ENCODE measurements at regions not wholly inside any gene's neighbourhood (a gene's known extent, or its start where the extent isn't known, plus 50 kb on each side); places are given as distances from the start of the nearest gene placed in this dataset.
"Not testable (repeated sequence)": the region's sequence is repeated elsewhere in the genome, so short reads cannot be mapped to it uniquely, and the experiment has no call there.

DNA sequence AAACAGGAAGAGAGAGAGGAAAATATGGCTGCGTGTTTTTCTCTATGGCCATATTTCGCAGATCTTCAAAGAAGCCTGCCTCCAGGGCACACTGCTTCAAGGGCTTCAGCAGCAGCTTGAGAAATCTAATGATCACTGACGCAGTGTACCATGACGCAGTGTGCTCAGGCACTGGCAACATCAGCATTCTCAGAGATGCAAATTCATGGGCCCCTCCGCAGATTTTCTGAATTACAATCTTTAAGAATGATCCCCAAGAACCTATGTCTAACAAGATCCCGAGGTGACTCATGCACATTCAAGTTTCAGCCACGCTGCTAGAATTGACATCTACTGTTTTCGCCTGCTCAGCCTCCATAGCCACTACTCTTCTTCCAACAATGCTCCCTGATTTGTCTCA is 143.9 kb upstream of the ZNF366 start:
- WGBS = 95% methylated on average over 8 of the region's 8 CpGs
- H3K4me1 ChIP-seq (ENCODE audit: insufficient read depth, low read length) = peaks cover 4% of the 10 kb centered on the region; the same call in 1 of the 2 replicates

DNA sequence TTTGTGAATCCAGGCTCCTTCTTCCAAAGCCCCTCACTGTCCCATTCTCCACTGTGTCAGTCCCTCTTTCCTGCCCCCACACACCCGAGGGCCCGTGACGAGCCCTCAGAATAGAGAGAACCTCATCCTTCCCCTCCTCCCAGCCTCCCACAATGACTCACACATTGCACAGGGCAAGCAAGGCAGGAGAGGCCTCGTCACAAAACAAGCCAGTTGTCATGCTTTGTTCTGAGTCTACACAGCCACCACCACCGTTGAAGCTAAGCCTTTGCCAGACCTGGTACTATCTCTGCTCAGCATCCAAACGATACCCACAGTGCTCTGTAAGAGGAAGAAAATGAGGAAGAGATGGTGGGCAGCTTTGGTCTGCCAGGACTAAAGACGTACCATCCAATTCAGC is 142.2 kb upstream of the ZNF366 start:
- H3K9me3 ChIP-seq (ENCODE audit: insufficient read depth, low read depth, low read length) = no peaks in the 10 kb centered on the region
- no peak overlapping the region for H3K9ac ChIP-seq (ENCODE audit: low read depth, low read length)
- no peak overlapping the region for H3K4me3 ChIP-seq (ENCODE audit: low read length)
- H3K36me3 ChIP-seq (ENCODE audit: insufficient read depth, low read length) = no peaks in the 10 kb centered on the region
- H3K27me3 ChIP-seq (ENCODE audit: insufficient read depth, low read length) = no peaks in the 10 kb centered on the region
- H3K4me1 ChIP-seq (ENCODE audit: insufficient read depth, low read length) = peaks cover 4% of the 10 kb centered on the region; the same call in 1 of the 2 replicates
- 72% methylated on average over 7 of the region's 7 CpGs for WGBS
- H3K27ac ChIP-seq (ENCODE audit: low read depth, low read length) = no peak overlapping the region

More for the DNA sequence above, 143.9 kb upstream of the ZNF366 start:
- Histone ChIP-seq H3K4me3 (ENCODE audit: low read length) (no peak overlapping the region), H3K9ac (ENCODE audit: low read depth, low read length) (no peak overlapping the region), H3K9me3 (ENCODE audit: insufficient read depth, low read depth, low read length) (no peaks in the 10 kb centered on the region), H3K36me3 (ENCODE audit: insufficient read depth, low read length) (no peaks in the 10 kb centered on the region), H3K27me3 (ENCODE audit: insufficient read depth, low read length) (no peaks in the 10 kb centered on the region), H3K27ac (ENCODE audit: low read depth, low read length) (no peak overlapping the region)

DNA sequence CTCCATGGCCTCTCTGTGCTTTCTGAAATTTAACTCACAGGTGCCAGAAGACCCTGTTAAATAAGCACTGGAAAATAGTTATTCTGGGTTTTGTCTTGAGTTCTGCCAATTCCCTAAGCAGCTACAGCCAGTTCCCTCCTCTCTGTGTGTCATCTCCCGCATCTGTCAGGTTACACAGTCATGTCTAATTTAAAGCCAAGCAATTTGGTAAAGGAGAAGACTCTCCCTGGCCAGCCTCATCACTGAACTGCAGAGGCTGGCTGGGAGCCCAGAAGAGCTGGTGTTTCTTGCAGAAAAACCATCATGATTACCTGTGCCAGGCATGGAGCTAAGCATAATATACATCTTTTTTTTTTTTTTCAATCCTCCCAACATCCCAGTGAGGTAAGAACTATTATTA is 141.3 kb upstream of the ZNF366 start:
- Histone ChIP-seq H3K4me3 (ENCODE audit: low read length) (no peak overlapping the region), H3K27me3 (ENCODE audit: insufficient read depth, low read length) (no peaks in the 10 kb centered on the region), H3K9me3 (ENCODE audit: insufficient read depth, low read depth, low read length) (no peaks in the 10 kb centered on the region), H3K9ac (ENCODE audit: low read depth, low read length) (no peak overlapping the region), H3K27ac (ENCODE audit: low read depth, low read length) (no peak overlapping the region), H3K36me3 (ENCODE audit: insufficient read depth, low read length) (no peaks in the 10 kb centered on the region), H3K4me1 (ENCODE audit: insufficient read depth, low read length) (peaks cover 4% of the 10 kb centered on the region; the same call in 1 of the 2 replicates)
- WGBS = 100% methylated on average over 1 of the region's 1 CpG

DNA sequence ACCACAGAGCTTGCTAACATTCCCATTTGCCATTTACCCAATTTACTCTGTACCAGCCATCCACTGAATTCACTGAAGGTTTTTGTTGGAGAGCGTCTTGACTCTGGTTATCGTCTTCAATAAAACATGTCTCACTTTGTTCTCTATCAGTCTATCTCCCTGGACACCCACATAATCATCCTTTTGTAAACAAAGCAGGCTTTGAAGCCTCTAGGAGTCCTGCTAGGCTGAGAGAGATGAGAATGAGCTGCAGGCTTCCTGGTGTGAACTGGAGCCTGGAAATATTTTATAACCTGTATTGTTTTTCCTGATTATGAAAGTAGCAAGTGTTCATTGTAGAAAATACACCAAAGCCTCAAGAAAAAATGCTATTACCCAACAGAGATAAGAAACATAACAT is 140.6 kb upstream of the ZNF366 start:
- Histone ChIP-seq H3K9ac (ENCODE audit: low read depth, low read length) (no peak overlapping the region), H3K27me3 (ENCODE audit: insufficient read depth, low read length) (no peaks in the 10 kb centered on the region), H3K4me3 (ENCODE audit: low read length) (no peak overlapping the region), H3K27ac (ENCODE audit: low read depth, low read length) (no peak overlapping the region), H3K9me3 (ENCODE audit: insufficient read depth, low read depth, low read length) (no peaks in the 10 kb centered on the region), H3K4me1 (ENCODE audit: insufficient read depth, low read length) (peaks cover 4% of the 10 kb centered on the region; the same call in 1 of the 2 replicates), H3K36me3 (ENCODE audit: insufficient read depth, low read length) (no peaks in the 10 kb centered on the region)
- WGBS = 91% methylated on average over 2 of the region's 2 CpGs

DNA sequence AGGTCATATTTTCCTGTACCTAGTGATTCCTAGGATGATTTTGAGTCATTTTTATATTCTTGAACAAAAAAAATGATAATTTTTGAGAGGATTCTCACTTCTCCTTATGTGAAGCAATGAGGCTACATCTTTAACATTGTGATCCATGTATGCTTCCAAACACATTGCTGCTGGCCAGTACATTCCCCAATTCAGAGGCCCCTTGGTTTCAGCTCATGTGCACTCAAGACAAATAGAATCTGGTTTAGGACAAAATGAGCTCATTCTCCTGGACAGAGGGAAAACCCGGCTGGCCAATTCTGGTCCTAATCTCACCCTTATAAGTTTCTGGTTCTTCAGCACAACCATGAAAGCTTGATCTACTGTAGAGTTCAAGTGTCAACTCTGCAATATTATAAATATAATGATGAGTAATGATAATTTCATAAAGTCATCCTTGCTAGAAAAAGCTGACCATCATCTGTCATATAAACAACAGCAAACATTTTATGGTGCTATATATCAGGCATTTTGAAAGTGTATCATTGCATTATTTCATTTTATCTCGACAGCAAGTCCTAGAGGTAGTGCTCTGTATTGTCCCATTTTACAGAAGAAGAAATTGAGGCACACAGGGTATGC is 139.1 kb upstream of the ZNF366 start:
- Histone ChIP-seq H3K4me3 (ENCODE audit: low read length) (no peak overlapping the region), H3K27ac (ENCODE audit: low read depth, low read length) (no peak overlapping the region), H3K9ac (ENCODE audit: low read depth, low read length) (no peak overlapping the region), H3K36me3 (ENCODE audit: insufficient read depth, low read length) (no peaks in the 10 kb centered on the region), H3K4me1 (ENCODE audit: insufficient read depth, low read length) (peaks cover 4% of the 10 kb centered on the region; the same call in 1 of the 2 replicates), H3K27me3 (ENCODE audit: insufficient read depth, low read length) (no peaks in the 10 kb centered on the region), H3K9me3 (ENCODE audit: insufficient read depth, low read depth, low read length) (no peaks in the 10 kb centered on the region)
- 95% methylated on average over 2 of the region's 2 CpGs for WGBS

GRCh38 chr5:72645064-72645846 is 138.0 kb upstream of the ZNF366 start:
- no peaks in the 10 kb centered on the region for H3K9me3 ChIP-seq (ENCODE audit: insufficient read depth, low read depth, low read length)
- no peaks in the 10 kb centered on the region for H3K36me3 ChIP-seq (ENCODE audit: insufficient read depth, low read length)
- no peaks in the 10 kb centered on the region for H3K27me3 ChIP-seq (ENCODE audit: insufficient read depth, low read length)
- no peak overlapping the region for H3K27ac ChIP-seq (ENCODE audit: low read depth, low read length)
- H3K4me3 ChIP-seq (ENCODE audit: low read length) = no peak overlapping the region
- 87% methylated on average over 6 of the region's 6 CpGs for WGBS
- H3K9ac ChIP-seq (ENCODE audit: low read depth, low read length) = no peak overlapping the region
- peaks cover 4% of the 10 kb centered on the region; the same call in 1 of the 2 replicates for H3K4me1 ChIP-seq (ENCODE audit: insufficient read depth, low read length)

DNA sequence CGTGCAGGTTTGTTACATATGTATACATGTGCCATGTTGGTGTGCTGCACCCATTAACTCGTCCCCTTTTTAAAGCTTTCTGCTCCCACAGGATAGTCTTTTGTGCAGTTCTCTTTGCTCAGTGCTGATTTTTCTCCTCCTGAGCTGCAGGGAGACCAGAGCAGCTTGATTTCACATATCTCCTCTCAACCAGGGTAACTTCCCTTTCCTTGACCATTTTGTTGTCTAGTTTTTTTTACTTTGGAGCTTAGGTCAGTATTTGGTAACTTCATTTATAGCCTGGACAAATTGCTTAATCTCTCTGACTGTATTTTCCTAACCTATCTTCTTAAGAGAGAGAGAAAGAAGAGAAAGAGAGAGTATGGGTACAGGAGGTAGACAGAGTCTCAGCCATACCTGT is 137.1 kb upstream of the ZNF366 start:
- 94% methylated on average over 2 of the region's 2 CpGs for WGBS
- Histone ChIP-seq H3K27me3 (ENCODE audit: insufficient read depth, low read length) (no peaks in the 10 kb centered on the region), H3K9me3 (ENCODE audit: insufficient read depth, low read depth, low read length) (no peaks in the 10 kb centered on the region), H3K36me3 (ENCODE audit: insufficient read depth, low read length) (no peaks in the 10 kb centered on the region), H3K4me3 (ENCODE audit: low read length) (no peak overlapping the region), H3K27ac (ENCODE audit: low read depth, low read length) (no peak overlapping the region), H3K9ac (ENCODE audit: low read depth, low read length) (no peak overlapping the region), H3K4me1 (ENCODE audit: insufficient read depth, low read length) (0 out of 2 replicates have a peak, but pooled peaks cover 4% of the 10 kb centered on the region)

DNA sequence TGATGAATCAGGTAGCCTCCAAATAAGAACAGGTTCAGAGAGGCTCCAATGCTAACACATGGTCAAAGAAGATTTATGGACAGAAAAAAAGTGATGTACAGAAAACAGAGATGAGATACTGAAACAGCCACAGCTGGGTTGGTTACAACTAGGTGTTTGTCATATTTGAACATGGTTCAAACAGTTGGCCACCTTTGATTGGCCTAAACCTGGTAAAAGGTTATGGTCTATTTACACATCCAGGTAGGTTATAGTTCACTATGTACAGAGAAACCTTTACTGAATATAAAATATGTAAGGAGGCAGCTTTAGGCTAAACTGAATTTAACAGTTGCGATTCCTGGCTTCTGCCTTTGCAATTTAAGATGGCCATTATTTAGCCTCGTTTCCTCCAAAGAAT is 134.0 kb upstream of the ZNF366 start:
- Histone ChIP-seq H3K27ac (ENCODE audit: low read depth, low read length) (no peak overlapping the region), H3K9ac (ENCODE audit: low read depth, low read length) (no peak overlapping the region), H3K9me3 (ENCODE audit: insufficient read depth, low read depth, low read length) (no peaks in the 10 kb centered on the region), H3K4me3 (ENCODE audit: low read length) (no peak overlapping the region), H3K27me3 (ENCODE audit: insufficient read depth, low read length) (no peaks in the 10 kb centered on the region), H3K36me3 (ENCODE audit: insufficient read depth, low read length) (no peaks in the 10 kb centered on the region), H3K4me1 (ENCODE audit: insufficient read depth, low read length) (no peaks in the 10 kb centered on the region)
- 95% methylated on average over 2 of the region's 2 CpGs for WGBS

DNA sequence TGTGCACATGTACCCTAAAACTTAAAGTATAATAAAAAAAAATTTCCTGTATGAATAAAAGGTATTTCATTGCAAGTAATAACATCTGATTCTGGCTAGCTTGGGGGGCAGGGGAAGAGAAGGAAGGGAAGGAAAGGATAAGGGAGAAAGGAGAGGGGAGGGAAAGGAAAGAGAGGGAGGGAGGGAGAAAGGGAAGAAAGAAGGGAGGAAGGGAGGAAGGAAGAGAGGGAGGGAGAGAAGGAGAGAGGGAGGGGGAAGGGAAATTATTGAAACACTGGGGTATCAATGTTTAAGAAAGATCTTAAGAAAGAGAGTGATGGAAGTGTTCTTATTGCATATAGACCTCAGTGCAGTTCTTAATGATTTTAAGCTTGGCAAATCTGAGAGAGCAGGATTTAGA is 129.8 kb upstream of the ZNF366 start:
- Histone ChIP-seq H3K27me3 (ENCODE audit: insufficient read depth, low read length) (no peaks in the 10 kb centered on the region), H3K36me3 (ENCODE audit: insufficient read depth, low read length) (no peaks in the 10 kb centered on the region), H3K4me1 (ENCODE audit: insufficient read depth, low read length) (peaks cover 12% of the 10 kb centered on the region), H3K4me3 (ENCODE audit: low read length) (no peak overlapping the region), H3K9ac (ENCODE audit: low read depth, low read length) (no peak overlapping the region), H3K27ac (ENCODE audit: low read depth, low read length) (no peak overlapping the region), H3K9me3 (ENCODE audit: insufficient read depth, low read depth, low read length) (no peaks in the 10 kb centered on the region)

DNA sequence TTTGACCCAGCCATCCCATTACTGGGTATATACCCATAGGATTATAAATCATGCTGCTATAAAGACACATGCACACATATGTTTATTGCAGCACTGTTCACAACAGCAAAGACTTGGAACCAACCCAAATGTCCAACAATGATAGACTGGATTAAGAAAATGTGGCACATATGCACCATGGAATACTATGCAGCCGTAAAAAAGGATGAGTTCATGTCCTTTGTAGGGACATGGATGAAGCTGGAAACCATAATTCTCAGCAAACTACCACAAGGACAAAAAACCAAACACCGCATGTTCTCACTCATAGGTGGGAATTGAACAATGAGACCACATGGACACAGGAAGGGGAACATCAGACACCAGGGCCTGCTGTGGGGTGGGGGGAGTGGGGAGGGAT is 129.4 kb upstream of the ZNF366 start:
- not testable (repeated sequence) for H3K9me3 ChIP-seq (ENCODE audit: insufficient read depth, low read depth, low read length); H3K27me3 ChIP-seq (ENCODE audit: insufficient read depth, low read length); H3K27ac ChIP-seq (ENCODE audit: low read depth, low read length); H3K9ac ChIP-seq (ENCODE audit: low read depth, low read length); H3K36me3 ChIP-seq (ENCODE audit: insufficient read depth, low read length); H3K4me3 ChIP-seq (ENCODE audit: low read length)
- no CpG with 5 or more reads among the region's 2 CpGs for WGBS
- H3K4me1 ChIP-seq (ENCODE audit: insufficient read depth, low read length) = peaks cover 12% of the 10 kb centered on the region

GRCh38 chr5:72634444-72634843 is 127.2 kb upstream of the ZNF366 start:
- H3K36me3 ChIP-seq (ENCODE audit: insufficient read depth, low read length) = no peaks in the 10 kb centered on the region
- no peaks in the 10 kb centered on the region for H3K9me3 ChIP-seq (ENCODE audit: insufficient read depth, low read depth, low read length)
- no peak overlapping the region for H3K9ac ChIP-seq (ENCODE audit: low read depth, low read length)
- 37% methylated on average over 1 of the region's 2 CpGs for WGBS
- H3K27ac ChIP-seq (ENCODE audit: low read depth, low read length) = no peak overlapping the region
- no peak overlapping the region for H3K4me3 ChIP-seq (ENCODE audit: low read length)
- no peaks in the 10 kb centered on the region for H3K27me3 ChIP-seq (ENCODE audit: insufficient read depth, low read length)
- peaks cover 12% of the 10 kb centered on the region for H3K4me1 ChIP-seq (ENCODE audit: insufficient read depth, low read length)

All from HUES64 (cell line).